Loucy (cell line): ENCODE measurements at regions not wholly inside any gene's neighbourhood (a gene's known extent, or its start where the extent isn't known, plus 50 kb on each side); places are given as distances from the start of the nearest gene placed in this dataset.
"Not testable (repeated sequence)": the region's sequence is repeated elsewhere in the genome, so short reads cannot be mapped to it uniquely, and the experiment has no call there.

Experiments
- CTCF ChIP-seq: fragments of 200-600 bp; sonication (generic); conservative IDR thresholded peaks from 2 replicates; pipeline ENCODE4 v1.5.1; 2014; ENCODE audit warnings: mild to moderate bottlenecking, antibody characterized with exemption, low read length
- EZH2phosphoT487 ChIP-seq: fragments of 200-600 bp; IDR thresholded peaks from 2 replicates; pipeline ENCODE4 v1.6.1; 2018; ENCODE audit warnings: antibody characterized with exemption, mild to moderate bottlenecking, moderate library complexity, borderline replicate concordance

DNA sequence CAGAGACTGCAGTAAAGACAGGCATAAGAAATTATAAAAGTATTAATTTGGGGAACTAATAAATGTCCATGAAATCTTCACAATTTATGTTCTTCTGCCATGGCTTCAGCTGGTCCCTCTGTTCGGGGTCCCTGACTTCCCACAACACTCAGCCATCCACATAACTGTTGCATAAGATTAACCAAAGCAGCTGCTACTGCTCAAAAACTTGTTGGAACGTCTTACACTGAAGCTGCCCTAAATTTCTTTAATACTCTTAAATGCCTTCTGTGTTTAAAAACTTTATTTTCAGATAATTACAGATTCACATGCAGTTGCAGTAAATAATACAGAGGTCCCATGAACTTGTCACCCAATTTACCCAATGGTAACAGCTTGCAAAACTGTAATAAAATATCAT lies 193.1 kb upstream of the DTNA start:
- not testable (repeated sequence) for TF ChIP-seq CTCF, EZH2phosphoT487
